ENCODE measurements at regions not wholly inside any gene's neighbourhood (a gene's known extent, or its start where the extent isn't known, plus 50 kb on each side); places are given as distances from the start of the nearest gene placed in this dataset.
"Not testable (repeated sequence)": the region's sequence is repeated elsewhere in the genome, so short reads cannot be mapped to it uniquely, and the experiment has no call there.

DNA sequence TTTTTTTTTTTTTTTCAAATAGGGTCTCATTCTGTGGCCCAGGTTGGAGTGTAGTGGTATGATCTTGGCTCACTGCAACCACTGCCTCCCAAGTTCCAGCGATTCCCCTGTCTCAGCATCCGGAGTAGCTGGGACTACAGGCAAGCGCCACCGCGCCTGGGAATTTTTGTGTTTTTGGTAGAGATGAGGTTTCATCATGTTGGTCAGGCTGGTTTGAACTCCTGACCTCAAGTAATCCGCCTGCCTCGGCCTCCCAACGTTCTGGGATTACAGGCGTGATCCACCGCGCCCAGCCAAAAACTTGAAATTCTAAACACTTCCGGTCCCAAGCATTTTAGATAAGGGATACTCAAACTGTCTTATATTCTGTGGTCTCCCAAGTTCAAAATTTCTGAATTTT is 718.9 kb upstream of the MEF2C start:
- DNase-seq, result no peak

DNA sequence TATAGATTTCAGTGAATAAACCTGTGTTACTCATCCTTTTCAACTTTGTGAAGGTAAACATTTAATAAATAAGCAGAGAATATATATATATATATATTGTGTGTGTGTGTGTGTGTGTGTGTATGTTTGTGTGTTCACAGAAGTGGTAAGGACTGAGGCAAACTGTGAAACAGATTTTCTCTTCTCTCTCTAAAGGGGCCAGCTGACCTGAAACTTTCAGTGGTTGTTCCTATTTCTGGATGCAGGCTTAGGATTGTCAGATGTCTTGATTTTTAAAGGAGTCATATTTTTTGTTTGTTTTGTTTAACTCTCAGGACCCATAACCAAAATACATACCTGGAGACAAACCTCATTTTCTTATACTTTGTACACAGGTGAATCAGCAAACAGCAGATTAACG is 714.9 kb upstream of the MEF2C start:
- DNase-seq, result no peak

DNA sequence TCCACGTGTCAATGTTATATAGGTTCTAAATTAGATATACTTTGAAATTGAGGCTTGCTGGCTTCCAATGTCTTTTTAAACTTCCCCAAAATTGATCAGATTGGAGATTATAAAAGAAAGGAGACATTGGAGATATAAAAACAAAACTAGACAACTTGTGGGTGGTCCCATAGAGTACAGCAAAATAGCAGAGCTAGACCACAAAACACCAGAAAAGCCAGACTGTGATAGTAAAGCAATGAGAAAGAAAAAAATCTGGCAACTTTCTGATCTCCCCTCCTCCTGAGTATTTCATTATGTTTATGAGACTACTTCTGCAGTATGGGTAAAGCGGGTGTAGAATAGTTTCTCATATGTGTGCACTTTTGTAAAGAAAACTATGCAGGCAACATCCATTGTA is 713.8 kb upstream of the MEF2C start:
- no peak for DNase-seq

DNA sequence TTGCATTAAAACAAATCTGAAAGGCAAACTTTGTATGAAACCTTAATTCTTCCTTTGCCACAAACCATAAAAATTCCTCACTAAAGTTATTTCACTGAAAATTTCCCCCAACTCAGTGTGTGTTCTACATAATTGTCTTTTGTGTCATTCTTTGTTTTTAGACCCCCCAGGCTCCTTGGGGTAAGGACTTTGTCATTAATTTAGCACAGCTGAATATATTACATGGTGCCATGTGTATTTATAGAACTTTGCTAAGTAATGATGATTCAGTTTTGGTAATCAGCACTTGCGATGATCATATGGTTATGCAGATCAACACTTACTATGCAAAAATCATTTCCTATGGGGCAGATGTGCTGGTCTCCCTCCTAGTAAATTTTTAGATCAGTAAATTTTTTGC is 712.1 kb upstream of the MEF2C start:
- DNase-seq, result no peak

DNA sequence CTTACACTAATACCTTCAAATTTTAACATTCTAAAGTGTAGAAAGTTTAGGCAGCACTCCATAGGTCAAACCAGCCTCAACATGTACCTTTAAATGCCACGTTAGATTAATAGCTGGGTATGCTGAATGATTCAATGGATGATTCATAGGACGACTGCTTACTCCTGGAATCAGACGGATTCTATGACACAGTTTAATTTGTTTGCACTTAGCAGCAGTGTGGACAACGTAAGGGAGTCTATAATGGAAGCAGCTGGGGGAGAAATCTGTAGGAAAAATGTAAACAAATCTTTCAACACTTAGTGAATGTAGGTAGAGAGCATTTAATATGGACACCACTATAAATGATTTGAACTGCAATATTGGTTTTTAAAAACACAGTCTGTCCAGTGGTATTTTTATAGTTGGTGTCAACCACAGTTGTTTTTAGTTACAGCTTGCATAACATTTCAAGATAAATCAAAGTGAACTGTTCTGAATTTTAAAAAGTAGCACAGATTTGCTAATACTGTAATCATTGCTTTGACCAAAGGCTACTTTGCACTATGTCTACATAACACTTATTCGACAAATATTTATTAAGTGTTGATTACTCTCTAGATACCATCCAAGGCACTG is 701.5 kb upstream of the MEF2C start:
- DNase-seq, result no peak

DNA sequence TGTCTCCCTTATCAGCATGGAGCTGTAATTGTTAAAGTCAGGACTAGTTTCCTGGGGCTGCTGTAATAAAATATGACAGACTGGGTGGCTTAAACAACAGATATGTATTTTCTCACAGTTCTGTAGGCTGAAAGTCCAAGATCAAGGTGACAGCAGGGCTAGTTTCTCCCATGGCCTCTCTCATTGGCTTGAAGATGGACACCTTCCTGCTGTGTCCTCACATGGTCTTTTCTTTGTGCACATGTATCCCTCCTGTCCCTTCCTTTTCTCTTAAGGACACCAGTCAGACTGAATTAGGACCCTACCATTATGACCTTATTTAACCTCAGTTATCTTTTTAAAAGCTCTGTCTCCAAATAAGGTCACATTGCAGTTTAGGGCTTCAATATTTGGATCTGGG is 700.5 kb upstream of the MEF2C start:
- DNase-seq, result no peak

DNA sequence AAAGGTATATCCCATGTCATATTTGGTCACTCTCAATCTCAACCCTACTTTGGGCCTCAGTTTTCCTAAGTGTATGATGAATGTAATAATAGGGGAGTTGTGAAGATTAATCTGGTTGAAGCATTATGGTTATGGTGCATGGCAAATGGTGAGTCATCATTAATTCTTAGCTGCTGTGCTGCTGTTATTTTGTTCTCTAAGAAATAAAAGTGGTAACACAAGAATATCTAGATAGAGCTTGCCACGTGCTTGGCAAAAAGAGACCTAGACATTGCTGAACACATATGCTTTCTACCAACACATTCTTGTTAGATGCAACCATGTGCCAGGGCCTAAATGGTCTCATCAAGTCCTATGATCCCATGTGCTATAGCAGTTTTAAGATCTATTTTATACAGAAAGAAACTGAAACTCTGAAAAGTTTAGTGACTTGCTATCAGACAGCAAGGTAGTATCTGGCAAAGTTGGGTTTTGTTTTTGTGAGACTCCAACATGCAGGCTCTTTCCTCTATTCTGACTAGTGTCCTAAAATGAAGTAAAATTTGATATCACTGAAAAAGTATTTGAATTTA is 699.9 kb upstream of the MEF2C start:
- no peak for DNase-seq

DNA sequence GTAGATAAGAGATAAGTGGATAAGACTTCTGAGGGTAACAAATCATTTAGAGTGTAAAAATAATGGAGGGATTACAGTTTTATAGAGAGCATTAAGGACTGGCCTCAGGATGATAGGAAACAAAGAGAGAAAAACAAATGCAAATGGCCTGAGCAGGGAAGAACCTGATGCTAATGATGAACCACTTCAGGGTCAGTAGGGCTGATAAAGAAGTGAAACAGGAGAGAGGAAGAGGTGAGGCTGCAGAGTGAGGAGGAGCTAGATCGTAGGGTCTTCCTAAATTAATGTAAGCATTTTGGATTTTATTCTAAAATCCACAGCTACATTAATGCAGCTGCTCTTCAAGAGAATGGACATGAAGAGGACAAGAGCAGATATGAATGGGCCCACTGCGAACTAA is 698.0 kb upstream of the MEF2C start:
- no peak for DNase-seq

DNA sequence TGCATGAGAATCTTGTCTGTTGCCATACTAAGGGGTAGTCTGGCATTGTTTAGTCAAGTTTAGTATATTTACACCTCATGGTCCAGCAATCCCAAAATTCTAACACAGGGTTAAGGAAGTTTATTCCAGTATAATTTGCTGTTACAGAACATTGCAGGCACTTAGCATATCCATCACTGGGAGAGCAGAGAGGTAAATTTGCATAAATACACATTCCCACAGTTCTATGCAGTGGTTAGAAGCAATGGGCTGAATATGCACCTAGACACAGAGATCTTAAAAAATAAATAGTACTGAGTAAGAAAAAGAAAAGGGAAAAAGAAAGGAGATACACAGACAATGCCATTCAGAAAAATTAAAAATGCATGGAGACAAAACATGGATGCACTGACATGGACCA is 692.3 kb upstream of the MEF2C start:
- DNase-seq, result no peak

DNA sequence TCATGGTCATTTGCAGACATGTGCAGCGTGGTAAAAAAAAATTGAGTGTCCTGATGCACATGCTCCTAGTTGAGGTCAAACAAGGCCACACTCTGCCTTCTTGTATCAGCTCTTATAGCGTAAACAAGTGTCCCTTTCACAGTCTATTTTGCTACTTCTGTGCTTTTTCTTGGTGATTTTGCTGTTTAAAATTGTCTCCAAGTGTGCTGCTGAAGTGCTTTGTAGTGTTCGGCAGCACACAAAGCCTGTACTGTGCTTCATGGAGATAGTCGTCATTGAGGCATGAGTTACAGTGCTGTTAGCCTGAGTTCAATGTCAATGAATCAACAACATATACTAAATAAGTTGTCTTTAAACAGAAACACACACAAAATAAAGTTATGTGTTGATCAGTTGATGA is 690.4 kb upstream of the MEF2C start:
- no peak for DNase-seq

DNA sequence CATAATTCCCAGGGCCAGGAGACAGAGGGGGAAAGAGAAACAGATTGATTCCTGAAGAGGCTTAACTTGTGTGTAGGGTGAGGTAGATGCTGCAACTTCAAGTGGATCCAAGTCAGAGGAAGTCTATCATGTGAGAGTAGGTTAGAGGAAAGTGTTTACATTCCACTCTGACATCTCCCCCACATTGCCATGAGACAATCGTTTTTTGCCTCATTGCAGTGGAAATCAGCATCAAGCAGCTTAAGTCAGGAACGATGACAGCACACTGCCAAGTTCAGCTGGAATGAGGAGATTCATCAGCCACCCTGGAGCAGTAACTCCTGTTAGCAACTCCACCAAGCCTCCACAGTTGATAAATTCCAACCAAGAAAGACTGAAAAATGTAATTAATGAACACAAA is 689.7 kb upstream of the MEF2C start:
- no peak for DNase-seq

DNA sequence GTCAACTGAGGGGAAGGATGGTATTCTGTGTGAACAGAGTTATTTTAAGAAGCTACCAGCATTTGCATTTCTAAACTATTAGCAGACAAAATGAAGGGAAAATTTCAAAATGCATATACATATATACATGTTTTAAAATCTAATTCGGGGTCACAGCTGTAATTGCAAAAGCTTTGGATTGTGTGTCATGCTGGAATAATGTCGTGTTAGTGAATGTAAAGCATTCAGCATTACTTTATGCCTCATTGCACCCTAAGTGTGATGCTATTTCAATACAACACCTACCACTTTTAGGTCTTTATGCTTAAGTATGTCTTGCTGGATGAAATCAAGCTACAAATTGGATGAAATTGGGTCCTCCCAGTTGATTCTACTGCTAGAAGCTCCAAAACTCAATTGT is 687.6 kb upstream of the MEF2C start:
- DNase-seq, result no peak

DNA sequence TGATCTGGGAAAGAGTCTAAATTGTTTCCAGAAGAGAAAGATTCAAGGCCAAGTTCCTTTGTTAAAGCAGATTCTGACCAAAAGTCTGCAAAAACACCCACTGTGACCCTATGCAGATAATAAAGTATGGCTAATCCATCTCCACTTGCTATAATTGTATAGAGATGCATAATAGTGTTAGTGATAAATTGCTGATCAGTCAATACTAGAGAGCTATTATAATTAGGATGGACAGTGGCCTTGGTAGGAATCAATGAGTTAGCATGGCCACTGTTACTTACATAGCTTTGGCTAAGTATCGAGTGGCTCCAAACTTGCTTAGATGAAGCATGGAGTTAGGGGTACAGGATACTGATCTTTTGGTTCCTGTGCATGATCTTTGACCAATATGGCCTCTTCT is 683.4 kb upstream of the MEF2C start:
- no peak for DNase-seq

DNA sequence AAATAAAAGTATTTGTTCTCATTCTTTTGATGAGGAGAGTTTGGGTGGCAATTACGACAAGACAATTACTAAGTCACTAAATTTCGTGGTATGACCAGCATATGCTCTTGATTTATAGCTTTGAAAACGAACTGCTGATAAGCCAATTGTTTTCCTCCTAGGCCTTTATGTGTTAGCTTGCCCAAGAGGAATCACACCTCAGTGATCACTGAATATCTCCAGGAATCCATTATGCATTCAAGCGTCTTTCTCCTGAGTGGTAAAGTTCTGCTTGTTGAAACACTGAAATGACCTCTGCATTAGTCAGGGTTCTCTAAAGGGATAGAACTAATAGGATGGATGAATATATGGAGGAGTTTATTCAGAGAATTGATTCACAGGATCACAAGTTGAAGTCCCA is 677.7 kb upstream of the MEF2C start:
- DNase-seq, result no peak

DNA sequence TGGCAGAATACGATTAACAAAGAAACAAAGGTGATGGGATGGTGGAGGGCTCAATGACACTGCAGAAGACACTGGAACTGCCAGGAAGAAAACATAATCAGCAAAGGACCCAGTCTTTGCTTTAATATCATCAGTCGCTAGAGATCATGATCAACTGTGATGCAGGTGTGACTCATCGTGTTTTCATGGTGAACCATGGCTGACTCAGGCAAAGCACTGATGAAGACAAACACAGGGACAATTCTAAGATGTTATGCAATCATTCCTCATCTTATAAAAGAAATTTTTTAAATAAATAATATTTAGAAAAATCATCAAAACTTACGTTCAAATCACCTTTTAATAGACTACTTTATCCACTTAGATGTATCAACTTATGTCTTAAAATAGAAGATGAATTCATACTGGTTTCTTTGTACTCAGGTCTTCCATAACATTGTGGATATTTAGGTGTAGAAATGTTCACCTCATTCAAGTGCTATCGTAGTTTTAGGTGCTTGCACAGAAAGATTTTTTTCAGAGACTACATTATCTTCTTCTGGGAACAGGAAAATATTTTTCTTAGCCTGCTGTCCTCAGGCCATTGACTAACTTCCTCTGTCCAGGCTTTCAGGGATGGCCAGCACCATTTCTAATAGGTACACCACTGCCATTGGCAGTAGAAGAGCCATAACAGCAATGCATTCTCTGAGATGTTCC is 673.4 kb upstream of the MEF2C start:
- no peak for DNase-seq

DNA sequence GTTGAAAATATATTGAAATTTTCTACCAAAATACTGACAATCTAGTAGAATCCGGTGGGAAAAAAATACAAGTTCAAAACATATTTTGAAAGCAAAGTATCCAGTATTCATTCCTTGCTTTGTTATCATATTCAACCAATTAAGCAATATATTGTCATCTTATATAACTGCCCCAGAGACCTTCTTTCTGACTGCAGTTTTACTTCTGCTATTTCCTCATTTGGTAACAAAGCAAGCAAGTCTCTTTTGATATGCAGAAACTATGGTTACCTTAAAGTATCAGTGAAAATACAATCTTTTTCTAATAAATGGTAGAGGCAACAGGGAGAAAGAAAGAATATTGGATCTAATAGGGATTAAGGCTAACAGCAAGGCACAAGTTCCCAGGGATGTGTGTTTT is 663.7 kb upstream of the MEF2C start:
- no peak for DNase-seq

DNA sequence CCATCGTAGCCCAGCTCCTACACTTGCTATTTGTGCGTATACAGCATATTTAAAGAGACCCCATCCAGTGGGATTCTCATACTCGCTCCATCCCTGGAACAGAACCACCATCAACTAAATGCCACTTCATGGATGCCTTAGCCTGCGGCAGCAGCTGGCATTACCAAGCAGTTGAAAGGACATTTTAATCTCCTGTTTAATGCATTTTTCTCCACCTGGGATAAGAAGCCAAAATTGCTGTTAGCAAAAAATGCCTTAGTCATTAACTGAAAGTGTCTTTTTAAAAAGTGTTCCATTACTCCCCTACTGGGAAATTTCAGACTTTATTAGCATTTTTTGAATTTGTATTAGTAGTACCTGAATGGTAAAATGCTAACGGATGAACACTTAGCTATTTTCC is 662.6 kb upstream of the MEF2C start:
- DNase-seq, result no peak

DNA sequence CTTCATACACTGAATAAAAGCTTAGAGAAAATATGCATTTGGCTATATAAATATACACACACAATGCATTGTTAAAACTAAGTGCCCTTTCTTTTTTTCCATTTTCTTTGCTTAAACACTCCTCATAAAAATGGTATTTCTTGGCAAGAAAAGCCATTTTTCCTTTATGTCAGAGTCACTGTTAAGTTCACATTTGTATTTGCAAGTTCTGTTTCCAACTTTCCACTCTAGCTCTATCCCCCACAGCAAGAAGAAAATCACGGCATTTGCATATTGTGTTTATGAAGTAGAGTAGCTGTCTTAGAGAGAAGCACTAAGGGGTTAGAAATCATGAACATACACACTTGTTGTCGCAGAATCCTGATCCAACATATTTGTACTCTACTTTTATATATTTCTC is 662.1 kb upstream of the MEF2C start:
- no peak for DNase-seq

DNA sequence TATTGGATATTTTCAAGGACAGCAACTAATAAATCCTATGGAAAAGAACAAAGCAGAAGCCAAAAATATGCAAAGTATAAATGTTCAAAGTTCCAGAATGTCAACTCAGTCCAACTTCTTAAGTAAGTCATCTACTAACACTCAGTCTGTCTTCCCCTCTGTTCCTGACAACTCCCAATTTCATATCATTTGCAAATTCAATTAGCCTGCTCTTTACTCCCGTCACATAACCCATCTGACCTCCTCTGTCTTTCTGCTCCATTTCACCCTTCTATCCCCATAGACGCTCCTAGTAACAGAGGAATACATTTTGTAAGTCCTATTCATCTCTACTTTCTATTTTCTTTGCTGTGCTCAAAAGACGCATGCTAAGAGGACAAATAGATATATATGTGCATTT is 659.8 kb upstream of the MEF2C start:
- no peak for DNase-seq

DNA sequence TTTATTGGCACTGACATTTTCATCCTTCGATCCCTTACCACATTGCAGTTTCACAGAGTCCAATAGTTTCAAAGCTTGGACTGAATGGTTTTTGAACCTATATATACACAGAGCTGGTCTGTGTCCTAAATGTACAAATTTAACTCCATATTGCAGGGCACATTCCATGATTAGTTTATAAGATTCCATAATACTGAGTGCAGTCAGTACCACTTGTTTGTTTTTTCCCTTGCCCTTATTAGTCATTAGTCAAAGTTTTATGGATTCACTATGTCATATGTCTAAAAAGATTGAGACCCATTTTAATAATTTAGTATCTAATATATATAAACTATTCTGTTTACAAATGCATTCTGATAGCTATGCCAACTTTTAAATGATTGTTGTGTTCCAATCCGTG is 654.8 kb upstream of the MEF2C start:
- no peak for DNase-seq

DNA sequence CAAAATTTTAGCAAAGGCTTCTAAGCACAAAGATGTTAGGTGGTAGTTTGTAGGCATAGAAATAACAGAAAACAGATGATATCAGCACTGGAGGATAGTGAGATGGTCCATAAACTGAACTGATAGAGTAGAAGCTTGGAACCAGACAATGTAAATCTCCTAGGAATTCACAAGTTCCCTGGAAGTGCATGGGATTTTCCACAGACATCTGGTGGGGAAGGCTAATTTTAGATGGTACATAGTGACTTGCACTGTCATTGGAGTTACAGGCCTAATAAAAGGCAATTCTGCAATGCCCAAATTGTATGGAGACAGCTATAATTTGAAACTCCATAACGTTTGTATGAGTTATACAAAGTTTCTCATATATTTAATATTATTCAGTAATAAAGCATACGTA is 653.0 kb upstream of the MEF2C start:
- no peak for DNase-seq

DNA sequence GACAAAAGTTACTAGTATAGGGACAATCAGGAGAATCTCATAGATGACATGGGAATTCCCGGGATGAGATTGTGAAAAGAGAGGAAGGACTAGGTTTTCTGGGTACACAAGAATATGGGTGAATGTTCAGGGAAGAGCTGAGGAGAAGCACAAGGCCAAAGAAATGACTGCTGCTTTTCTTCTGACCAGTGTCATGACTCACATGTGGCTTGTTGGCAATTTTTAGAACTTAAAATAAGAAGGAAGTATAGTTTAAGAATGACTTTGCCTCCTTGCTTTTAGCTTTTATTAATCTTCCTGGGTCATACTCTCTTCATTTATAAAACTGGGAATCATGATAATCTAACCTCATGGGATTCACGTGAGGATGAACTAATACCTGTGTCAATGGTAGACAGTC is 652.4 kb upstream of the MEF2C start:
- DNase-seq, result no peak

DNA sequence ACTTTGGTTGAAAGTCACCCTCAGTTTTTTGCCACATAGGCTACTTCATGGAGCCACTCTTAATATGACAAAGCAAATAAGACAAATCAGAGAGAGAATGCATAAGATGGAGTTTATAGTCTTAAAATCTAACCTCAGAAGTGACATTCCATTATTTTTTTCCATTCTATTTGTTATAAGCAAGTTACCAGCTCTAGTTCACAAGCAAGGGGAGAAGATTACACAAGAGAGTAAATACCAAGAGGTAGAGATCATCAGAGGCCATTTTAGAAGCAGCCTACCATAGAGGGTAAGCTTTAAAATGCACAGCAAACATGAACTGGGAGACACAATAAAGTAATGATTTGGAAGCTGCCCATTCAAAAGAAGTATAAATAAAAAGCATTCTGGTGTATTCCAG is 651.3 kb upstream of the MEF2C start:
- DNase-seq, result no peak

DNA sequence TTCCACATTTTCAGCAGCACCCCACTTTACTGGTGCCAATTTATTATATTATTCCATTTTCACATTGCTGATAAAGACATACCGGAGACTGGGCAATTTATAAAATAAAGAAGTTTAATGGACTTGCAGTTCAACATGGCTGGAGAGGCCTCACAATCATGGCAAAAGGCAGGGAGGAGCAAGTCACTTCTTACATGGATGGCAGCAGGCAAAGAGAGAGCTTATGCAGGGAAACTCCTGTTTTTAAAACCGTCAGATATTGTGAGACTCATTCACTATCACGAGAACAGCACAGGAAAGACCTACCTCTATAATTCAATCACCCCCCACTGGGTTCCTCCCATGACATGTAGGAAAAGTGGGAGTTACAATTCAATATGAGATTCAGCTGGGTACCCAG is 641.8 kb upstream of the MEF2C start:
- DNase-seq, result no peak

DNA sequence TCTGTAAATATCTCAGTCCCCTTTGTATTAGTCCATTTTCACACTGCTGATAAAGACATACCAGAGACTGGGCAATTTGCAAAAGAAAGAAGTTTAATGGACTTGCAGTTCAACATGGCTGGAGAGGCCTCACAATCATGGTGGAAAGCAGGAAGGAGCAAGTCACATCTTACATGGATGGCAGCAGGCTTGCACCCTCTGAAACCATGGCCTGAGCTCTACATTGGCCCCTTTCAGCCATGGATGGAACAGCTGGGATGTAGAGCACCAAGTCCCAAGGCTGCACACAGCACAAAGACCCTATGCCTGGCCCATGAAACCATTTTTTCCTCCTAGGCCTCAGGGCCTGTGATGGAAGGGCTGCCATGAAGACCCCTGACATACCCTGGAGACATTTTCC is 640.9 kb upstream of the MEF2C start:
- not testable (repeated sequence) for DNase-seq

Data from activated naive CD4-positive, alpha-beta T cell (primary cell).